ENCODE measurements at regions not wholly inside any gene's neighbourhood (a gene's known extent, or its start where the extent isn't known, plus 50 kb on each side); places are given as distances from the start of the nearest gene placed in this dataset.
"Not testable (repeated sequence)": the region's sequence is repeated elsewhere in the genome, so short reads cannot be mapped to it uniquely, and the experiment has no call there.

DNA sequence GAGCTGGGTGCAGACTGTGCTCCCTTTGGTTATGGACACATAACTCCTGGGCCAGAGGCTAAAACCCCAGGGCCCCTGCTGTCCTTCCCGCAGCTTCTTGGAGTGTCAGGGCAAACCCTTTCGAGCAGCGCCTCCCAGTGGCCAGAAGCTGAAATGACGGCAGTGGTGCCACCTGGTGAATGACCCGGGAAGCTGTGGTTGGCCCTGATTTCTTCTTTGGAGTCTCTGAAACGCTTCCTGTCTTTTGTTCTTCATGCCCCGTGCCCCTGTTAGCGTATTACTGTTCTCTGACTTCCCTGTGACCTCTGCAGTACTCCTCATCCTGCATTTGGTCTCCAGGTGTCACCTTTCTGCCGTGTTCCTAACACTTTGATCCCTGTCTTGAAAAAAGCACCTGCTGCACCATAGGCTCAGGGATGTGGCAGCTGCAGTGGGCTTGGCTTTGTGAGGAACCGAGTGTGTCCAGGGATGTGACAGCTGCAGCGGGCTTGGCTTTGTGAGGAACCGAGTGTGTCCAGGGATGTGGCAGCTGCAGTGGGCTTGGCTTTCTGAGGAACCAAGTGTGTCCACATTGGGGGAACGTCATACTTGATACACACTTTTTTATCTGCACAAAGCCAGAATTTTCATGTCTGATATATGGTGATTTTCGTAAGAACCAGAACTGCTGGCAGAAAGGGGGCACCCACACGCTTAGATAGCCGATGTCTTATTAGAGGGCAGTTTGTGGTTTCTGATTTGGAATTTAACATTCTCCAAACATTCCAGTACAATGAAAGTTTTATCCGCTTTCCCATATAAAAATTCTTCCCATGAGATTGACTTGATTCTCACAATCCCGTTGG, 241.8 kb upstream of the FRG2C start:
- DNase-seq; ATAC-seq (ENCODE audit: poor library complexity): not testable (repeated sequence)
- intact Hi-C loops (cut with DNase I) = loop anchor here (5.0 kb wide), 1 partner anchor 125 kb away; no protein-coding TSS in a partner anchor

DNA sequence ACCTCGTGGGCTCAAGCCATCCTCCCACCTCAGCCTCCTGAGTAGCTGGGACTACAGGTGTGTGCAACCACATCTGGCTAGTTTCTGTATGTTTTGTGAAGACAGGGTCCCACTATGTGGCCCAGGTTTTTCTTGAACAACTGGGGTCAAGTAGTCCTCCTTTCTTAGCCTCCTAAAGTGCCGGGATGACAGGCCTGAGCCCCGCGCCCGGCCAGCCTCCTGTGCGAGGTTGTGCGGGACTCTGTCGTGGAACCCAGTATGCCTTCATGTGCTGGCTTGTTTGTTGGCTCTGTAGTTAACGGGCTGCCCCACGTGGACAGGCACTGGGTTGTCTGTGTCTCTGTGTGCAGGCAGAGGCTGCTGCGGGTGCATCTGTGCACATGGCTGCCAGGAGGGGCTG, 238.7 kb upstream of the FRG2C start:
- DNase-seq; intact Hi-C loops (cut with DNase I); ATAC-seq (ENCODE audit: poor library complexity): not testable (repeated sequence)

DNA sequence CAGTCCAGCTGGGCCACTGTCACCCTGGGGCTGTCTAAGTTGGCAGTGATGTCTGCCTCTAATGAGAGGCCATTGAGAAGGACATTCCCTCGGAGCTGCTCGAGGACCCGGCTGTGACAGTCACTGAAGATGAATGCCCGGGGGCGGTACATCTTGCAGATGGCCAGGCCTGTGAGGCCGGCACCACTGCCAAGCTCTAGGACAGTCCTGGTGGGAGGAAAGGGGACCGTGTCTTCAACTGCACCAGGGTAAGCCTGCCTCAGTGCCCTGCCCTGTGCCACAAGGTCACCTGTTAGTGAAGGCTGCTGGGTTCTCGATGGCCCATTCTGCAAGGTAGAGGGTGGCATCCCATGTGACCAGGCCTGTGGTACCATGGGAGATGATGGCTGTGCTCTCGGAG, 236.6 kb upstream of the FRG2C start:
- DNase-seq; intact Hi-C loops (cut with DNase I); ATAC-seq (ENCODE audit: poor library complexity): not testable (repeated sequence)

DNA sequence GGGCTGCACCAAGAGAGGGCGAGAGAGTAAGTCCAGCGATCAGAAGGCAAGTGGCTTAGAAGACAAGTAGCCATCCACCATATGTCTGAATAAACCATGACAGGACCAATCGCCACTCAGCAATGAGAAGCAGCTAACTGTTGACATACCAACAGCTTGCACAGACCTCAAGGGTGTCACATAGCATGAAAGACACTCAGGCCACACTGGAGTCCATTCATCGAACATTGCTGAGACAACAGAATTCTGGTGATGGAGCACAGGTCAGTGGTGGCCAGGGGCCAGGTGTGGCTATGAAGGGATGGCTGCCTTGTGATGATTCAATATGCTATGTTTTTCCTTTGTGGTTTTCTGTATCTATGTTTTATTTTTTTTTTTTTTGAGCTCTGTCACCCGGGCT, 236.2 kb upstream of the FRG2C start:
- intact Hi-C loops (cut with DNase I); DNase-seq; ATAC-seq (ENCODE audit: poor library complexity): not testable (repeated sequence)

DNA sequence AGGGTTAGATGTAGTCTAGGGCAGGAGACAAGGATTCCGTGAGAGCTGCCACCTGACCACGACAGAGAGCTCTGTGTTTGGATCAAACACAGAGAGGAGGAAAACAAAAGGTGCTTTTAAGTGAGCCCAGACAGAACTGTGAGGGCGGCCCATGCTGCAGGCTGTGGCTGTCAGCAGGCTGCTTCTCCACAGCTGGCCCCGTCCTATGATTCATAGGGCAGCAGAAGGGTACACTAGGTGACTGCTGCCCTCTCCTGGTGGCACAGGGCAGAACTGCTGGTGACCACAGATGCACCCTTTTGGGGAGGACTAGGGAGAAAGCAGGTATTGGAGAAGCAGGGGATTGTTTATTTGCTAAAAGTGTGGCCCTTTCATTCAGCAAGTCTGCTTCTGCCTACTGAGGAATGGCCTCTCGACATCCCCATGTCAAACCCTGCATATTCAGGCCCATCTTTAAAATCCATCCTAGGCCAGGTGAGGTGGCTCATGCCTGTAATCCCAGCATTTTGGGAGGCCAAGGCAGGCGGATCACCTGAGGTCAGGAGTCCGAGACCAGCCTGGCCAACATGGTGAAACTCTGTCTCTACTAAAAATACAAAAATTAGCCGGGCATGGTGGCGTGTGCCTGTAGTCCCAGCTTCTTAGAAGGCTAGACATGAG, 234.4 kb upstream of the FRG2C start:
- ATAC-seq (ENCODE audit: poor library complexity); intact Hi-C loops (cut with DNase I): not testable (repeated sequence)
- peak; percentile 85 for DNase-seq

DNA sequence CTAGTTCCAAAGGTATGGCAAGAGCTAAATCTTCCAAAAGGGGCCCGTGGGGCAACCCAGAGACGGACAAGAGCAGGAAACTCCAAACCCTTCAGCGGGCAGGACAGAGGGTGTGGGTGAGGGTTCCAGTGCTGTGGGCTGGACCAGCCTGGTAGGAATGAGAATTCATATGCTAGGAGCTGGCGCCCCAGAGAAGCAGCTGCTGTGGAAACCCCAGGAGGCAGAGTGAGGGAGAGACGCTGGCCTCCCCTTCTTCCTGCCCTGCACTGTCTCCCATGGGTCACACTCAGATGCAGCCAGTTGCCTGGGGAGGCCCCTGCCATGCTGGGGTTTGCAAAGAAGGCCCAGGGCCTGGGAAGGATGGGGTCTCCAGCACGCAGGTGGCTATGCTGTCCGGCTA, 233.7 kb upstream of the FRG2C start:
- ATAC-seq (ENCODE audit: poor library complexity); intact Hi-C loops (cut with DNase I); DNase-seq: not testable (repeated sequence)

DNA sequence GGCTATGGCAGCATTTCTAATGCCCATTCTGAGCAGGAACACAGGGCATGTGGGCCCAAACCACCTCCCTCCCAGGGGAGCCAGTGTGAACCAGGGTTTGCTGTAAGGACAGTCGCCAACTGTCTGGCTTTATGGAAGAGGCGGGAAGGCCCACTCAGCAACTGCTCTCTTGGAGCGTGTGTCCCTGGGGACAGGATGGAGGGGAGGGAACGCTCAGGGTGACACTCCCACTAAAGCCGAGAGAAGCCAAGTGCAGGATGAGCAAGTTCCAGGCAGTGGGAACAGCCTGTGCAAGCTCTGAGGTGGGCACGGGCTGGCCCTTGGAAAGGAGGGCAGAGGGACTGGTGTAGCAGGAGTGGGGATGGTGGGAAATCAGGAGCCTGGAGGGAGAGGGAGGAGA, 233.0 kb upstream of the FRG2C start:
- DNase-seq; intact Hi-C loops (cut with DNase I); ATAC-seq (ENCODE audit: poor library complexity): not testable (repeated sequence)

DNA sequence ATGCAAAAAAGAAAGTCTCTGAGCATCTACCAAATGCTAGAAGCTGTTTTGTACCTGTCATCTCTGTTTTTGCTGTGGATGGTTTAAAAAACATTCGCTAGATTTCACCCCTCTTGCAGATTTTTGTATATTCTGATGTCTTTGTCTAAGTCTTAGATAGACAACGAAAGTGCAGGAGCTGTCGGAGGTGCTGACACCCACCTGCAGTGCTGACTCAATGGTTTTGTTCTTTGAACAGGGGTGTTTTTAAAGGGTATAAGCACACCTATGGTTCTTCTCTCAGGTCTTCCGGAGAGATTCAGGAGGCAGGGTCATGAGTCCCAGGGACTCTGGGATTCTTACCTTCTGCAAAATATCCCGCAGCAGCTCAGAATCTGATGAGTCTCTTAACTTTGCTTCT, 231.7 kb upstream of the FRG2C start:
- DNase-seq; intact Hi-C loops (cut with DNase I); ATAC-seq (ENCODE audit: poor library complexity): not testable (repeated sequence)

DNA sequence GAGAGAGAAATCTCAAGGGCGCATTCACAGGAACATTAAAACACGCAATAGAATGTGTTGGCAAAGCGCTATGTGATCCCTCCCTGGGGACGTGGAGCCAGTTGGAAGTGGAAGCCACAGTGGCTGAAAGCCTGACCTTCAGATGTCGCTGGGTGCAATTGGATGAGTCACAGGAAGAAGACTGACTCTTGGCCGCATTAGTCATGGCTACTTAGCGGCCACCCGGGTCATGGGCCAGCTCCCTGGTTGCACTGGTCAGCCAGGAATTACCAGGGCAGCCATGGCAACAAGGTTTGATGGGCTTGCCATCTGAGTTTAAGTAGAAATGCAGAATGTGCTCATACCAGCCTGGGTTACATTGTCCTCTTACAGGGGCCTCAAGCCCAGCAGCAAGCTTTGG, 231.2 kb upstream of the FRG2C start:
- intact Hi-C loops (cut with DNase I) = not testable (repeated sequence)

DNA sequence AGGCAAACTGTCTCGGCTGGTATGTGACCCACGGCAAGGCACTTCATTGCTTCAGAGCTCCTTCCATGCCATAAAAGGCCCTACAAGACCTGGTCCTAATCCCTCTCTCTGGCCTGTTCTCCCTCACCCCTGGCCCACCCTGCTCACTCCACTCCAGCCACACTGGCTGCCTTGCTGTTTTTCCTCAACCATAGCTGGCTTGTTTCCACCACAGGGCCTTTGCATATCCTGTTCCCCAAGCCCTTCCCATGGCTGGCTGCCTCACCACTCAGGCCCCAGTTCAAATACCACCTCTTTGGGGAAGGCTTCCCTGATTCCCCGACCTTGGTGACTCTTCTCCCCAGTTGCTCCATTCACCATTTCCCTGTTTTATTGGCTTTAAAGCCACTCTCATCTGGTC, 230.8 kb upstream of the FRG2C start:
- DNase-seq; ATAC-seq (ENCODE audit: poor library complexity); intact Hi-C loops (cut with DNase I): not testable (repeated sequence)

More for the DNA sequence above, 231.2 kb upstream of the FRG2C start:
- ATAC-seq (ENCODE audit: poor library complexity) = not testable (repeated sequence)
- peak; percentile 80 for DNase-seq

DNA sequence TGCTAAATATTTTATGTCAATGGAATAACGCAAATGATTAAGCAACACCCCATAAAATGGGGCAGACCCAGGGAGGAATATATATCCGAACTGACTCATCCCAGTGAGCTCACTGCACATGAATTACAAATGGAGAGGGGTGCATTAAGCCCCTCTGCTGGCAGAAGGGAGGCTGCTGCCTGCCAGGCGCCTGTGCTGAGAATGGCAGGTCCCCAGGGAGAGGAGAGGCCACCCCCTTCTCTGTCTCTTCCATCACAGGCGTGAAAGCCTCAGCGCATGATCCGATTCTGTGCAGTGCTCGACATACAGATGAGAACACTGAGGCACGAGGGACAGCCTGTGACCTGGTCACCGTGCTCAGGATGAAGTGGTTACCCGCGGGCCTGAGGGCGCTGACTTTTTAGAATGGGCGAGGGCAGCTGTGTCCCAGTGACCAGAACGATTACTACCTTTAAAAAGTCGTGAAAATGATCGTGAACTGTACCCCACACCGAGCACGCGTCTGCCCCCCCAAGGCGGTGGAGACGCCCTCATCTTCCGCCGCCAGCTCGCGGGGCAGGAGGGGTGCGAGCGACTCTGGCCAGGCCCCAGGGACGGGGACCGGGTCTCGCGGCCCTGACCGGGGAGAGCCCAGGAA, 229.7 kb upstream of the FRG2C start:
- intact Hi-C loops (cut with DNase I); ATAC-seq (ENCODE audit: poor library complexity); DNase-seq: not testable (repeated sequence)

DNA sequence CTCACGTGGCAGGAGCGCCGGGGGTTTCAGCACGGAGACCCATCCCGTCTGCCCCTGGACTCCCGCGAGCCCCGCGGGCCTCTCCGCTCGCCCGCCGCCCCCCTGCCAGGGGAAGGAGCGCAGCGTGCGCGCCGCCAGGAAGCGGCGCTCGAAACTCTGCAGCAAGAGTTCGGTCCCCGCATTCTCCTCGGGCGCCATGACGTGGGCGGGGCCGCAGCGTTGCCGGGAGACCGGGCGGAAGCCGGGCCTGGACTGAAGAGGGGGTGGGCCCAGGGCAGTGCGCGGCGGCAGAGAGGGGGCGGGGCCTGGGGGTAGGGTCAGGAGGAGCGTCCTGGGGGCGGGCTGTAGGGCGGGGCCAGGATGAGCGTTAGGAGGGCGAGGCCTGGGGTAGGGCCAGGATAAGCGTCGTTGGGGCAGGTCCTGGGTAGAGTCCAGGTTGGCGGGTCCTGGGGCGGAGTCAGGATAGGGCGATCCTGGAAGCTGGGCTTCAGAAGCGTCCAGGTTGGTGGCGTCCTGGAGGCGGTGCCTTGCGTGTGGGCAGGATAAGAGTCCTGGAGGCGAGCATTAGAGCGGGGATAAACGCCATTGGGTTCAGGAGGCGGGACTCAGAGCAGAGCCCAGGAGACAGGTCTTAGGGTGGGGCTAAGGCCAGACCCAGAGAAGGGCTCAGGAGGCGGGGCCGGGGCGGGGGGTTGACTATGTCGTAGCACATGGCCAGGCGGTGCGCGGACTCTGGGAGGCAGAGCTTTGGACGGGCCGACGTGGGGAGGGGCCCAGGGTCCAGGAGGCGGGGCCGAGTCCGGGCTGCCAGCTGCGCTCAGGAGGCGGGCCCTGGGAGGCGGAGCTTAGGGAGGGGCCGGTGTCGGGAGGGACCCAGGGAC, 229.0 kb upstream of the FRG2C start:
- intact Hi-C loops (cut with DNase I) = not testable (repeated sequence)
- ATAC-seq (ENCODE audit: poor library complexity) = peak; percentile 100
- peak; percentile 99 for DNase-seq

DNA sequence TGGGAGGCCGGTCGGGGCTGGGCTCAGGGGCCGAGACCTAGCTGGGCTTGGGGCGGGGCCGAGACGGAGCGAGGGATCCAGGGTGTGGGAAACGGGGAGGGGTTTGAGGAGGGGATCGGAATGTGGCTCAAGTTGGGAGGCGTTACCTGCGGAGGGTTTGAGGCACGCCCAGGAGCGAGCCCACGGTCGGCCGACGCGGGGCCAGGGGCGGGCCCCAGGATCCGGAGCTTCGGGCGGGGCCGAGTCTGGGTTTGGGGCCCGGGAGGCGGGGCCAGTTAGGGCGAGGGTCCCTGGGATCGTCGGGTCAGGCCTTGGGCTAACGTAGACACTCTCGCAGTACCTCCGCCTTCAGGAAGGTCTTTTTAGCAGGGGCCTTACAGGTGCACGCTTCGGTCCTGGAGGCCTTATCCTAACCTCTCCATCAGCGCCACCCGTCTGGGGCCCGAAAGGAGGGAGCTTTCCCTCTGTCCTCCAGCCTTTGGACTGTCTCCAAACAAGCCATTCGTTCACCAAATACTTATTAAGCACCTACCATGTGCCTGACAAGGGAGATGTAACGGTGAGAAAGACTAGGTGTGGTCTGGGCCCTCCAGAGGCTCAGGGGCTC, 228.2 kb upstream of the FRG2C start:
- intact Hi-C loops (cut with DNase I); DNase-seq; ATAC-seq (ENCODE audit: poor library complexity): not testable (repeated sequence)

DNA sequence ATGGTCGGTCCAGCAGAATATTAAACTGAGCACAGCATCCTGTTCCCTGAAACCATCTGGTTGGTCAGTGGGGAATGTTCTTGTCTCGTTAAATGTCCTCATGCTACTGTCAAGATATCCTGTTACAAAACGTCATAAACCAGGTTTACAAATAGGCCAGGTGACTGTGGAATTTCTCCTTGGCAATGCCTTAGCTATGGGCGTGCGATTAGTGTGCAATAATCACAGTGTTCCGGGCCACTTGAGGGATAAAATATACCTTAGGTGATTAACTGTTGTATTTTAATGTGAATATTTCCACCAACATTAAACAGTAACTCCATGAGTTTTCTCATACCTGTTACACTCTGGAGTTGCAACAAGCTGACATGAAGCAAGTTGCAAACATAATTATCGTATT, 223.1 kb upstream of the FRG2C start:
- intact Hi-C loops (cut with DNase I); ATAC-seq (ENCODE audit: poor library complexity); DNase-seq: not testable (repeated sequence)

DNA sequence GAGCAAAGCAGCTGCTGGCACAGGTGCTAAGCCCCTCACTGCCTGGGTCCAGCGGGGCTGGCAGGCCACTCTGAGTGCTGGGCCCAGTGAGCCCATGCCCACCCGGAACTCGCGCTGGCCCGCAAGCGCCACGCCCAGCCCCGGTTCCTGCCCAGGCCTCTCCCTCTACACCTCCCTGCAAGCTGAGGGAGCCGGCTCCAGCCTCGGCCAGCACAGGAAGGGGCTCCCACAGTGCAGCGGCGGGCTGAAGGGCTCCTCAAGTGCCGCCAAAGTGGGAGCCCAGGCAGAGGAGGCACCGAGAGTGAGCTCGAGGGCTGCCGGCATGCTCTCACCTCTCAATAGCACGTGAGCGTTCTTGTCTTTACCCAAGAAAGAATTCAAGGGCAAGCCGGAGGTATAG, 219.5 kb upstream of the FRG2C start:
- intact Hi-C loops (cut with DNase I); DNase-seq; ATAC-seq (ENCODE audit: poor library complexity): not testable (repeated sequence)

DNA sequence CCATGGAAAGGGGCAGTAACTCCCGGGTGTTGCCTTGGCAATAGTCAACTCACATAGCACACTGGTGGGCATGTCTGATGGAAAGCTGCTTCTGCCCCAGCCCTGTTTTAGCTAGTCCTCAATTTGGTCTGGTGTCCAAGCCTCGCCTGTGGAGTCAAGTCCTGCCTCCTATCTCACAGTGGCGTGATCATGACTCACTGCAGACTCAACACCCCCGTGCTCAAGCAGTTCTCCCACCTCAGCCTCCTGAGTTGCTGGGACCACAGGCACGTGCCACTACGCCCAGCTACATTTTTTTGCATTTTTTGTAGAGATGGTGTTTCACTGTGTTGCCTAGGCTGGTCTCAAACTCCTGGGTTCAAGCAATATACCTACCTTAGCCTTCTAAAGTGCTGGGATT, 218.9 kb upstream of the FRG2C start:
- DNase-seq; intact Hi-C loops (cut with DNase I); ATAC-seq (ENCODE audit: poor library complexity): not testable (repeated sequence)

DNA sequence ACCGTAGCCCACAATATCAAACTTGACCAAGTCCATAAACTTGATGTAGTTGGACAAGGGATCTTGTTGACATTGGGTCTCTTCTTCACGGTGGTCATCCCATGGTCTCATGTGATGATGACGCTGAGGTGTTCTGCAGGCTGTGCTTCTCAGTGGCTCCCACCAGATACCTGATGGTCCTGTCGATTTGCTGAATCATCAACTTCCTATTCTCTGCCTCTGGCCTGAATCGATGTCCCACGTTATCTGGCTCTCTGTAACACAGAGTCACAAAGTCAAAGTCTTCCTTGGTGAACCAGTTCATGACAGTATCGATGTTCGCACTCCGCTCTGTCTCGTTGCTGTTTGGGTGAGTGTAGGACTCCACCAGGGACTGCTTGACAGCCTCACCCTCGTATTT, 217.2 kb upstream of the FRG2C start:
- not testable (repeated sequence) for ATAC-seq (ENCODE audit: poor library complexity)

DNA sequence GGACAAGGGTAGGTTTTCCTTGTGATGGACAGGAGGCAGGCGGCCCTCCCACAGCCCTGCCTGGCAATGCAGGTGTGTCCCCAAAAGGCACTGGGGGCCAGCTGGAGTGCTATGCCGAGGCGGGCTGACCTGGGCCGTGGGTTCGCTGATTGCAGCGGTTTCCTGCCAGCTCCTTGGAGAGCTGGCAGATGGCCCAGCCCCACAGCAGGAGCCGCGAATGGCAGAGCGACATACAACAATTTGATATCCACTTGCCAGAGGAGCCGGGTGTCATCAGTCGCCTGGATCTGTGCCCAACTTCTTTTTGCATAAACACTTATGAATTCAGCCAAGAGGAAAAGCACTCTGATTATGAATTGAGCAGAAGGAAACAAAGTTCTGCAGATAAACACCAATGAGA, 210.8 kb upstream of the FRG2C start:
- ATAC-seq (ENCODE audit: poor library complexity); intact Hi-C loops (cut with DNase I): not testable (repeated sequence)
- peak; percentile 77 for DNase-seq

More for the DNA sequence above, 217.2 kb upstream of the FRG2C start:
- intact Hi-C loops (cut with DNase I); DNase-seq: not testable (repeated sequence)

Measured in Right ventricle myocardium superior (tissue), 1 donor.